ENCODE measurements at regions not wholly inside any gene's neighbourhood (a gene's known extent, or its start where the extent isn't known, plus 50 kb on each side); places are given as distances from the start of the nearest gene placed in this dataset.
"Not testable (repeated sequence)": the region's sequence is repeated elsewhere in the genome, so short reads cannot be mapped to it uniquely, and the experiment has no call there.

DNA sequence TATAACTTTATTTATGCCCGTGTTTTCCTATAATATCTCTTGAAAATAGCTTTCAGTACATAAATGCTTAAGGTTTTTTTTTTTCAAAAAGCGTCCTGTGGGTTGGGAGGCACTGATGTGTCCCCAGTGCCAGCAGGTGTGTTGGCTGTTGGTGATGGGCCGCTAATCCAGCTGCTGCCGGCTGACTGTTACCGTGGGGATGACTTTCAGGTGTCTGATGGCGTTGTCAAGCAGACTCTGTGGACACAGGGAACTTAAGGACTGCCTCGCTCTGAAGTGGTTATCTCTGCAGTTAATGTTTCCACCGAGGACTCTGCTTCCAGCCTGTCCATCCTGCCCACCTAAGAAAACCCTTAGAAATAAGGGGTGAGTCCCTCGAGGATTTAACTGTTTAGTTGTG lies 94.5 kb downstream of the ANKRD10 start:
- TF ChIP-seq, protein P1, sequence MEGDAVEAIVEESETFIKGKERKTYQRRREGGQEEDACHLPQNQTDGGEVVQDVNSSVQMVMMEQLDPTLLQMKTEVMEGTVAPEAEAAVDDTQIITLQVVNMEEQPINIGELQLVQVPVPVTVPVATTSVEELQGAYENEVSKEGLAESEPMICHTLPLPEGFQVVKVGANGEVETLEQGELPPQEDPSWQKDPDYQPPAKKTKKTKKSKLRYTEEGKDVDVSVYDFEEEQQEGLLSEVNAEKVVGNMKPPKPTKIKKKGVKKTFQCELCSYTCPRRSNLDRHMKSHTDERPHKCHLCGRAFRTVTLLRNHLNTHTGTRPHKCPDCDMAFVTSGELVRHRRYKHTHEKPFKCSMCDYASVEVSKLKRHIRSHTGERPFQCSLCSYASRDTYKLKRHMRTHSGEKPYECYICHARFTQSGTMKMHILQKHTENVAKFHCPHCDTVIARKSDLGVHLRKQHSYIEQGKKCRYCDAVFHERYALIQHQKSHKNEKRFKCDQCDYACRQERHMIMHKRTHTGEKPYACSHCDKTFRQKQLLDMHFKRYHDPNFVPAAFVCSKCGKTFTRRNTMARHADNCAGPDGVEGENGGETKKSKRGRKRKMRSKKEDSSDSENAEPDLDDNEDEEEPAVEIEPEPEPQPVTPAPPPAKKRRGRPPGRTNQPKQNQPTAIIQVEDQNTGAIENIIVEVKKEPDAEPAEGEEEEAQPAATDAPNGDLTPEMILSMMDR (IDR thresholded peaks at IDR 0.05), result no peak
- intact Hi-C loops (cut with DNase I), result no loop called here
- peaks cover 0 to 2% of the 10 kb centered on the region in 2 donors for H3K4me1 ChIP-seq
- no peak overlapping the region for H3K4me3 ChIP-seq
- H3K27me3 ChIP-seq, result no peaks in the 10 kb centered on the region
- no peak overlapping the region for H3K27ac ChIP-seq
- no peaks in the 10 kb centered on the region for H3K36me3 ChIP-seq
- no peaks in the 10 kb centered on the region for H3K9me3 ChIP-seq
- no peak for DNase-seq (ENCODE audit: low spot score in 2 of 2)

DNA sequence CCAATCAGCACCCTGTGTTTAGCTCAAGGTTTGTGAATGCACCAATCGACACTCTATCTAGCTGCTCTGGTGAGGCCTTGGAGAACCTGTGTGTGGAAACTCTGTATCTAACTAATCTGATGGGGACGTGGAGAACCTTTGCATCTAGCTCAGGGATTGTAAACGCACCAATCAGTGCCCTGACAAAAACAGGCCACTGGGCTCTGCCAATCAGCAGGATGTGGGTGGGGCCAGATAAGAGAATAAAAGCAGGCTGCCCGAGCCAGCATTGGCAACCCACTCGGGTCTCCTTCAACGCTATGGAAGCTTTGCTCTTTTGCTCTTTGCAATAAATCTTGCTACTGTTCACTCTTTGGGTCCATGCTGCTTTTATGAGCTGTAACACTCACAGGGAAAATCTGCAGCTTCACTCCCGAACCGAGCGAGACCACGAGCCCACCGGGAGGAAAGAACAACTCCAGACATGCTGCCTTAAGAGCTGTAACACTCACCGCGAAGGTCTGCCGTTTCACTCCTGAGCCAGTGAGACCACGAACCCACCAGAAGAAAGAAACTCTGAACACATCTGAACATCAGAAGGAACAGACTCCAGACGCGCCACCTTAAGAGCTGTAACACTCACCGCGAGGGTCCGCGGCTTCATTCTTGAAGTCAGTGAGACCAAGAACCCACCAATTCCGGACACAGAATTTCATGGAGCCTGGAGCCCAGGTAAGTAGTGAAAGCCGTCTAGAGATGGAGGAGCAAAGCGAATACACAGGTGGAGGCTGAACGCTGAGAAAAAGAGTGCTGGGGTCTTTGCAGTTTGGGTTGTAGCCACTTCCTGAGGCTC lies 92.8 kb downstream of the ANKRD10 start:
- H3K4me1 ChIP-seq; H3K4me3 ChIP-seq; DNase-seq (ENCODE audit: low spot score in 2 of 2); H3K9me3 ChIP-seq; intact Hi-C loops (cut with DNase I); H3K36me3 ChIP-seq; H3K27me3 ChIP-seq; H3K27ac ChIP-seq: not testable (repeated sequence)

DNA sequence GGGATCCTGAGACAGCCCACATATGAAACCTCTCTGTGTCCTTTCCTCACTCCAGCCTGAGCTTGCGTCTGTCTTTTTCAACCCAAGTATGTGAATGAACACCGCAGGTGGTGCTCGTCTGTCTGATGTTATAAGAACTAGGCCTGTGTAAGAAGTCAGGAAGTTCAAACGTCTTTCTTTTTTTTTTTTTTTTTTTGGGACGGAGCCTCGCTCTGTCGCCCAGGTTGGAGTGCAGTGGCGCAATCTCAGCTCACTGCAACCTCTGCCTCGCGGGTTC lies 92.3 kb downstream of the ANKRD10 start:
- Histone ChIP-seq H3K27ac (no peak overlapping the region), H3K4me1 (peaks cover 0 to 2% of the 10 kb centered on the region in 2 donors), H3K27me3 (no peaks in the 10 kb centered on the region), H3K36me3 (no peaks in the 10 kb centered on the region), H3K9me3 (no peaks in the 10 kb centered on the region), H3K4me3 (no peak overlapping the region)
- intact Hi-C loops (cut with DNase I), result no loop called here
- TF ChIP-seq, protein P1 (IDR thresholded peaks at IDR 0.05), result no peak
- DNase-seq (ENCODE audit: low spot score in 2 of 2), result no peak

- intact Hi-C loops (cut with DNase I), result no loop called here
- TF ChIP-seq, protein P1 (IDR thresholded peaks at IDR 0.05), result no peak
- no peak for DNase-seq (ENCODE audit: low spot score in 2 of 2)
- Histone ChIP-seq H3K4me3 (no peak overlapping the region), H3K36me3 (no peaks in the 10 kb centered on the region), H3K27ac (no peak overlapping the region), H3K4me1 (no peaks in the 10 kb centered on the region), H3K27me3 (no peaks in the 10 kb centered on the region), H3K9me3 (no peaks in the 10 kb centered on the region)
Observed at GRCh38 chr13:110824702-110825300, 90.1 kb downstream of the ANKRD10 start.

DNA sequence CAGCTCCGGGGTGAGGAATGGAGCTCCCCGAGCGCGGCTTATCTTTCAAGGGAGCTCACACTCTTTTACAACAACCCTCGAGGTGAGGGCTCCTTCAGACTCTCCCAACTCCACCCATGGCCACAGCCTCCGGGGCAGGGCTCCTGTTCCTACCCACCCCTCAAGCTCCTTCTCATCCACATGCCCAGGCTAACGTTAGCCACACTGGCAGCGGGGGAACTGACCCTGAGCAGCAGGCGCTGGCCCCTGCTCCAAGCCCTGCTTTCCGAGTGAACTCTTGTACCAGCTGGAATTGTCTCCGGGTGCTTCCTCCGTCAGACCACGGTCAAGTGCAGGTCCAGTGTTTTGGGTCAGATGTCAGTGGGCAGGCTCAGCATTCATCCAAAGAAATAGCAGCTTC lies 89.4 kb downstream of the ANKRD10 start:
- Histone ChIP-seq H3K4me1 (no peaks in the 10 kb centered on the region), H3K9me3 (no peaks in the 10 kb centered on the region), H3K27ac (no peak overlapping the region), H3K36me3 (no peaks in the 10 kb centered on the region), H3K4me3 (no peak overlapping the region), H3K27me3 (no peaks in the 10 kb centered on the region)
- intact Hi-C loops (cut with DNase I), result no loop called here
- DNase-seq (ENCODE audit: low spot score in 2 of 2), result no peak
- TF ChIP-seq, protein P1 (IDR thresholded peaks at IDR 0.05), result no peak

- no peak overlapping the region for H3K4me3 ChIP-seq
- TF ChIP-seq, protein P1 (IDR thresholded peaks at IDR 0.05), result no peak
- intact Hi-C loops (cut with DNase I), result no loop called here
Observed at GRCh38 chr13:110826101-110826500, 88.8 kb downstream of the ANKRD10 start.

More at GRCh38 chr13:110826101-110826500, 88.8 kb downstream of the ANKRD10 start:
- H3K36me3 ChIP-seq, result no peaks in the 10 kb centered on the region
- no peaks in the 10 kb centered on the region for H3K27me3 ChIP-seq
- H3K9me3 ChIP-seq, result no peaks in the 10 kb centered on the region
- DNase-seq (ENCODE audit: low spot score in 2 of 2), result no peak
- no peak overlapping the region for H3K27ac ChIP-seq
- no peaks in the 10 kb centered on the region for H3K4me1 ChIP-seq
